ENCODE measurements at regions not wholly inside any gene's neighbourhood (a gene's known extent, or its start where the extent isn't known, plus 50 kb on each side); places are given as distances from the start of the nearest gene placed in this dataset.

- no peak for DNase-seq
These were observed 702.5 kb downstream of the NLGN4X start for GRCh38 chrX:5526191-5526590.

- DNase-seq, result peak; percentile 4
These were observed 737.7 kb downstream of the NLGN4X start for GRCh38 chrX:5490786-5491563.

- no peak for DNase-seq
These were observed 754.4 kb downstream of the NLGN4X start for GRCh38 chrX:5474282-5474681.

- DNase-seq, result no peak
These were observed 770.3 kb downstream of the NLGN4X start for GRCh38 chrX:5458300-5458842.

GRCh38 chrX:5449323-5449722, 779.3 kb downstream of the NLGN4X start:
- no peak for DNase-seq

- no peak for DNase-seq
These were observed 796.8 kb downstream of the NLGN4X start for GRCh38 chrX:5431823-5432222.

GRCh38 chrX:5425119-5425518, 803.5 kb downstream of the NLGN4X start:
- no peak for DNase-seq

- no peak for DNase-seq
These were observed 811.3 kb downstream of the NLGN4X start for GRCh38 chrX:5417381-5417780.

- no peak for DNase-seq
These were observed 812.9 kb downstream of the NLGN4X start for GRCh38 chrX:5415738-5416137.

- DNase-seq, result no peak
These were observed 819.6 kb downstream of the NLGN4X start for GRCh38 chrX:5409106-5409505.

GRCh38 chrX:5402461-5402860, 826.2 kb downstream of the NLGN4X start:
- DNase-seq, result no peak

GRCh38 chrX:5399403-5399802, 829.3 kb downstream of the NLGN4X start:
- DNase-seq, result no peak

GRCh38 chrX:5397409-5397808, 831.3 kb downstream of the NLGN4X start:
- DNase-seq, result no peak

GRCh38 chrX:5390376-5390775, 838.3 kb downstream of the NLGN4X start:
- DNase-seq, result no peak

- DNase-seq, result no peak
These were observed 840.6 kb downstream of the NLGN4X start for GRCh38 chrX:5388087-5388486.

- DNase-seq, result no peak
These were observed 848.2 kb downstream of the NLGN4X start for GRCh38 chrX:5380426-5380825.

- no peak for DNase-seq
These were observed 886.8 kb downstream of the NLGN4X start for GRCh38 chrX:5341902-5342301.

- DNase-seq, result no peak
These were observed 891.5 kb downstream of the NLGN4X start for GRCh38 chrX:5337160-5337559.

- no peak for DNase-seq
These were observed 904.1 kb downstream of the NLGN4X start for GRCh38 chrX:5324546-5324945.

GRCh38 chrX:5314148-5314547, 914.5 kb downstream of the NLGN4X start:
- no peak for DNase-seq

GRCh38 chrX:5307416-5307815, 921.3 kb downstream of the NLGN4X start:
- no peak for DNase-seq

- DNase-seq, result no peak
These were observed 922.0 kb downstream of the NLGN4X start for GRCh38 chrX:5306654-5307121.

- no peak for DNase-seq
These were observed 923.2 kb downstream of the NLGN4X start for GRCh38 chrX:5305452-5305851.

- no peak for DNase-seq
These were observed 933.7 kb downstream of the NLGN4X start for GRCh38 chrX:5295004-5295403.

- no peak for DNase-seq
These were observed 938.0 kb downstream of the NLGN4X start for GRCh38 chrX:5290635-5291034.
